ENCODE measurements at regions not wholly inside any gene's neighbourhood (a gene's known extent, or its start where the extent isn't known, plus 50 kb on each side); places are given as distances from the start of the nearest gene placed in this dataset.
A peak's percentile ranks its signal among the peaks of the same experiment; 100 is the strongest.

DNA sequence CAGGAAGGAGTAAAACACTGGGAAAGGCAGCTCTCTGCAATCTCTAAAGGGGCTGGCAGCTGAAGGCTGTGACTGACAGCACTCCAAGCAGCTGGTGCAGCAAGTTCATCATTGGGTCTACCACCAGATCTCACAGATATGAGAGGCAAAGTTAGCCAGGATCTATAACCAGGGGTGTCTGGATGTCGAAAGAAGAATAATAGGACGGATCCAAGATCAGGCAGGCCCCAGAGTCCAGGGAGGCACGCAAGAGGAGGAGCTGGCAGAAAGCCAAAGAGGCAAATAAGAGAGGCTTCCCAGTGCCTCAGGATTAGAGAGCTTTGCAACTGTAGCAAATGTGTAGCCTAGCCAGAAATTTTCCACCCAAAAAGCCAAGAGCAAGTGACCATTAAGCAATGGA is 77.1 kb downstream of the RBMXL2 start (continued):
- TF ChIP-seq, protein P1, sequence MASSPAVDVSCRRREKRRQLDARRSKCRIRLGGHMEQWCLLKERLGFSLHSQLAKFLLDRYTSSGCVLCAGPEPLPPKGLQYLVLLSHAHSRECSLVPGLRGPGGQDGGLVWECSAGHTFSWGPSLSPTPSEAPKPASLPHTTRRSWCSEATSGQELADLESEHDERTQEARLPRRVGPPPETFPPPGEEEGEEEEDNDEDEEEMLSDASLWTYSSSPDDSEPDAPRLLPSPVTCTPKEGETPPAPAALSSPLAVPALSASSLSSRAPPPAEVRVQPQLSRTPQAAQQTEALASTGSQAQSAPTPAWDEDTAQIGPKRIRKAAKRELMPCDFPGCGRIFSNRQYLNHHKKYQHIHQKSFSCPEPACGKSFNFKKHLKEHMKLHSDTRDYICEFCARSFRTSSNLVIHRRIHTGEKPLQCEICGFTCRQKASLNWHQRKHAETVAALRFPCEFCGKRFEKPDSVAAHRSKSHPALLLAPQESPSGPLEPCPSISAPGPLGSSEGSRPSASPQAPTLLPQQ (tag by site-specific recombination; IDR thresholded peaks at IDR 0.05) = 0 out of 2 replicates have a peak, but pooled peaks have one; percentile 25
- no peak for TF ChIP-seq EGR2 (tag by site-specific recombination; IDR thresholded peaks at IDR 0.05; ENCODE audit: low read depth)
- TF ChIP-seq GLI4 (tag by site-specific recombination; IDR thresholded peaks at IDR 0.05) = no peak
- 0 out of 2 replicates have a peak, but pooled peaks have one; percentile 19 for TF ChIP-seq ZNF660 (tag by site-specific recombination; IDR thresholded peaks at IDR 0.05)
- no peak for TF ChIP-seq ZNF514 (tag by site-specific recombination; IDR thresholded peaks at IDR 0.05)
- no peak for TF ChIP-seq SP7 (tag by site-specific recombination; IDR thresholded peaks at IDR 0.05)
- peak; percentile 21; the same call in 1 of the 2 replicates for TF ChIP-seq ZEB2 (tag by site-specific recombination; IDR thresholded peaks at IDR 0.05)
- TF ChIP-seq ZNF571 (tag by site-specific recombination; IDR thresholded peaks at IDR 0.05) = no peak
- TF ChIP-seq REPIN1 (tag by site-specific recombination; IDR thresholded peaks at IDR 0.05; ENCODE audit: low read depth) = peak; percentile 47; the same call in 1 of the 2 replicates
- TF ChIP-seq, protein P2, sequence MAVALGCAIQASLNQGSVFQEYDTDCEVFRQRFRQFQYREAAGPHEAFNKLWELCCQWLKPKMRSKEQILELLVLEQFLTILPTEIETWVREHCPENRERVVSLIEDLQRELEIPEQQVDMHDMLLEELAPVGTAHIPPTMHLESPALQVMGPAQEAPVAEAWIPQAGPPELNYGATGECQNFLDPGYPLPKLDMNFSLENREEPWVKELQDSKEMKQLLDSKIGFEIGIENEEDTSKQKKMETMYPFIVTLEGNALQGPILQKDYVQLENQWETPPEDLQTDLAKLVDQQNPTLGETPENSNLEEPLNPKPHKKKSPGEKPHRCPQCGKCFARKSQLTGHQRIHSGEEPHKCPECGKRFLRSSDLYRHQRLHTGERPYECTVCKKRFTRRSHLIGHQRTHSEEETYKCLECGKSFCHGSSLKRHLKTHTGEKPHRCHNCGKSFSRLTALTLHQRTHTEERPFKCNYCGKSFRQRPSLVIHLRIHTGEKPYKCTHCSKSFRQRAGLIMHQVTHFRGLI (tag by site-specific recombination; IDR thresholded peaks at IDR 0.05) = no peak
- TF ChIP-seq ZFP3 (tag by site-specific recombination; IDR thresholded peaks at IDR 0.05; ENCODE audit: low read depth) = no peak

DNA sequence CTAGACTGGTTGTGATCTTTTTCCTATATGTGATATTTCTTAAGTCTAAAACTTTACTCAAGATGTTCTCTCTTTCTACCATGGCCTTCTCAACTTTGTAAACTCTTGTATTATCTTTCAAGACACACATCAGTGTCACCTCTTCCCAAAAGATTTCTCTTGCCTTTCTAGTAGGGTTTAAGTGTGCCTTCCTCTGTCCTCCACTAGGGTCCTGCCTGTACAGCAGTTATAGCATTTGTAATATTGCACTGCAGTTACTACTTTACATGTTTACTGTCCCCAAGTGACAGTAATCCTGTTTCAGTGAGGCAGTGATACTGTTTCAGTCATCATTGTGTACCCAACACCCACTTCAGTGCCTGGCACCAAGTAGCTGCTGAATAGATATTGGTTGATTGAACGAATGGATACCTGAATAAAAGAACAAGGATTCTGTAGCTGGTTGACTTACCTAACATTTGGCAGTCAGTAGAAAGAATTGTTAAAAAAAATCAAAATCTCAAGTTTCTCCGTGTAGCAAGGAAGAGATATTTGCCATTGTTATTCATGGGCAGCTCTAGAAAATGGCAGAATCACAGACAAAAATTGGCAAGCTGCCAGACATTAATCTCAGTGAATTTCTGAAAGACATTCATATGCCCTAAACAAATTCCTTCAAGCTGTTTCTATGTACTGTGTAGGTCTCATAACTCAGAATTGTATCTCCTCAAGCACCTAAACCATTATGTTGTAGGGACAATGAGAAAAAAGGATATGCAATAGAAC is 79.4 kb downstream of the RBMXL2 start:
- Histone ChIP-seq H3K4me1 (ENCODE audit: control insufficient read depth, insufficient read depth, low read length) (no peaks in the 10 kb centered on the region), H3K9me3 (ENCODE audit: control insufficient read depth, insufficient read depth, low read depth, low read length) (no peaks in the 10 kb centered on the region), H3K27ac (ENCODE audit: extremely low read depth, low read depth, low read length) (no peak overlapping the region), H3K36me3 (ENCODE audit: control insufficient read depth in 2 of 2, insufficient read depth in 1 of 2, low read length in 2 of 2) (no peaks in the 10 kb centered on the region), H3K4me3 (ENCODE audit: low read depth, low read length) (no peak overlapping the region)
- CTCF ChIA-PET = interaction anchor here (0.6 kb wide), 1 partner anchor 1633 kb away, joined by 3 read pairs; no protein-coding TSS in a partner anchor
- POLR2A ChIA-PET = no interaction called here
- TF ChIP-seq ZNF596 (tag by site-specific recombination; IDR thresholded peaks at IDR 0.05) (no peak), SCRT2 (tag by site-specific recombination; IDR thresholded peaks at IDR 0.05) (no peak), GLI4 (tag by site-specific recombination; IDR thresholded peaks at IDR 0.05) (no peak), ZNF776 (tag by site-specific recombination; IDR thresholded peaks at IDR 0.05; ENCODE audit: borderline replicate concordance) (no peak), ZNF777 (tag by site-specific recombination; IDR thresholded peaks at IDR 0.05; ENCODE audit: borderline replicate concordance) (no peak), ZNF549 (tag by site-specific recombination; IDR thresholded peaks at IDR 0.05) (peak; percentile 63; the same call in 1 of the 2 replicates), ZFP3 (tag by site-specific recombination; IDR thresholded peaks at IDR 0.05; ENCODE audit: low read depth) (no peak), ZNF133 (tag by site-specific recombination; IDR thresholded peaks at IDR 0.05) (no peak), ZNF560 (tag by site-specific recombination; IDR thresholded peaks at IDR 0.05; ENCODE audit: borderline replicate concordance) (no peak), ZNF629 (tag by site-specific recombination; IDR thresholded peaks at IDR 0.05) (no peak), ZNF768 (tag by site-specific recombination; IDR thresholded peaks at IDR 0.05) (no peak), ZNF311 (tag by site-specific recombination; IDR thresholded peaks at IDR 0.05; ENCODE audit: borderline replicate concordance) (no peak), MEIS1 (CRISPR knock-in tag; IDR thresholded peaks at IDR 0.05; ENCODE audit: borderline replicate concordance) (no peak), ZNF169 (tag by site-specific recombination; IDR thresholded peaks at IDR 0.05) (no peak), ZNF660 (tag by site-specific recombination; IDR thresholded peaks at IDR 0.05) (0 out of 2 replicates have a peak, but pooled peaks have one; percentile 28), ZNF350 (tag by site-specific recombination; IDR thresholded peaks at IDR 0.05) (peak; percentile 68; the same call in 1 of the 2 replicates), ZBTB1 (tag by site-specific recombination; IDR thresholded peaks at IDR 0.05) (no peak), GFI1B (tag by site-specific recombination; IDR thresholded peaks at IDR 0.05) (no peak)
- TF ChIP-seq, protein P3, sequence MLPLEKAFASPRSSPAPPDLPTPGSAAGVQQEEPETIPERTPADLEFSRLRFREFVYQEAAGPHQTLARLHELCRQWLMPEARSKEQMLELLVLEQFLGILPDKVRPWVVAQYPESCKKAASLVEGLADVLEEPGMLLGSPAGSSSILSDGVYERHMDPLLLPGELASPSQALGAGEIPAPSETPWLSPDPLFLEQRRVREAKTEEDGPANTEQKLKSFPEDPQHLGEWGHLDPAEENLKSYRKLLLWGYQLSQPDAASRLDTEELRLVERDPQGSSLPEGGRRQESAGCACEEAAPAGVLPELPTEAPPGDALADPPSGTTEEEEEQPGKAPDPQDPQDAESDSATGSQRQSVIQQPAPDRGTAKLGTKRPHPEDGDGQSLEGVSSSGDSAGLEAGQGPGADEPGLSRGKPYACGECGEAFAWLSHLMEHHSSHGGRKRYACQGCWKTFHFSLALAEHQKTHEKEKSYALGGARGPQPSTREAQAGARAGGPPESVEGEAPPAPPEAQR (tag by site-specific recombination; IDR thresholded peaks at IDR 0.05) = no peak
- TF ChIP-seq, protein P1 (tag by site-specific recombination; IDR thresholded peaks at IDR 0.05) = no peak
- TF ChIP-seq, protein P4, sequence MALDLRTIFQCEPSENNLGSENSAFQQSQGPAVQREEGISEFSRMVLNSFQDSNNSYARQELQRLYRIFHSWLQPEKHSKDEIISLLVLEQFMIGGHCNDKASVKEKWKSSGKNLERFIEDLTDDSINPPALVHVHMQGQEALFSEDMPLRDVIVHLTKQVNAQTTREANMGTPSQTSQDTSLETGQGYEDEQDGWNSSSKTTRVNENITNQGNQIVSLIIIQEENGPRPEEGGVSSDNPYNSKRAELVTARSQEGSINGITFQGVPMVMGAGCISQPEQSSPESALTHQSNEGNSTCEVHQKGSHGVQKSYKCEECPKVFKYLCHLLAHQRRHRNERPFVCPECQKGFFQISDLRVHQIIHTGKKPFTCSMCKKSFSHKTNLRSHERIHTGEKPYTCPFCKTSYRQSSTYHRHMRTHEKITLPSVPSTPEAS (tag by site-specific recombination; IDR thresholded peaks at IDR 0.05) = no peak

Measured in HEK293 (cell line).